B cell (primary cell): ENCODE measurements at regions not wholly inside any gene's neighbourhood (a gene's known extent, or its start where the extent isn't known, plus 50 kb on each side); places are given as distances from the start of the nearest gene placed in this dataset.

Experiments
- ATAC-seq: fragments of 200-7000 bp; cut with Tn5 transposase; one replicate; pipeline ENCODE4 v1.10.0; 2021; ENCODE audit warnings: low read depth, mild to moderate bottlenecking, moderate number of reproducible peaks, moderate library complexity
- CTCF ChIA-PET: fragments of 350-600 bp; sonication (Branson Sonifier 250); formaldehyde crosslinking; loops from one replicate; lab custom pipeline; 2021; ENCODE audit warnings: antibody characterized with exemption, inconsistent platforms; lab: Charles Lee
- POLR2A ChIA-PET: fragments of 350-600 bp; sonication (Branson Sonifier 250); formaldehyde crosslinking; loops from one replicate; lab custom pipeline; 2021; ENCODE audit warnings: antibody characterized with exemption; lab: Charles Lee
- DNase-seq: peaks from one replicate; pipeline ENCODE4 v3.0.0; 2013
- H2AFZ ChIP-seq: 2 replicates; pipeline ENCODE4 v1.6.1; 2012; ENCODE audit warnings: mild to moderate bottlenecking, low read depth, low read length; ENCODE audit not compliant: insufficient read depth, poor library complexity, severe bottlenecking
- H3K27ac ChIP-seq, 2 donors: 1 replicate in 1 of 2; 2 replicates in 1 of 2; pipeline ENCODE4 v1.5.1; 2012 to 2013; ENCODE audit warnings: low read length in 2 of 2, mild to moderate bottlenecking in 2 of 2, moderate library complexity in 1 of 2
- H3K27me3 ChIP-seq, 4 experiments: fragments of 200-600 bp in 1 of 4; sonication (generic) in 1 of 4; replicated peaks in 1 of 4; 1 replicate in 2 of 4; 2 replicates in 2 of 4; pipeline versions ENCODE4 v1.6.1 to v1.7.0; 2013 to 2016; ENCODE audit warnings: low read length in 3 of 4, mild to moderate bottlenecking in 2 of 4, mixed read lengths in 1 of 4, moderate library complexity in 1 of 4; ENCODE audit not compliant: insufficient read depth in 4 of 4, control insufficient read depth in 3 of 4; ENCODE audit errors: control extremely low read depth in 1 of 4
- H3K36me3 ChIP-seq, 2 experiments: replicated peaks in 1 of 2; 1 replicate in 1 of 2; 2 replicates in 1 of 2; pipeline versions ENCODE4 v1.6.1 to v1.7.1; 2013; ENCODE audit warnings: low read length in 1 of 2; ENCODE audit not compliant: insufficient read depth in 2 of 2, control insufficient read depth in 1 of 2; ENCODE audit errors: control extremely low read depth in 1 of 2, extremely low read depth in 1 of 2
- H3K4me1 ChIP-seq, 2 donors: fragments of 200-600 bp in 1 of 2; sonication (generic) in 1 of 2; 1 replicate in 1 of 2; 2 replicates in 1 of 2; pipeline versions ENCODE4 v1.5.1 to v1.6.1; 2013 to 2017; ENCODE audit warnings: low read length in 2 of 2; ENCODE audit not compliant: control insufficient read depth in 2 of 2, insufficient read depth in 2 of 2
- H3K4me2 ChIP-seq: replicated peaks from 2 replicates; pipeline ENCODE3; 2012; ENCODE audit warnings: mild to moderate bottlenecking, low read depth, low read length; ENCODE audit not compliant: poor library complexity, severe bottlenecking
- H3K4me3 ChIP-seq, 5 experiments: fragments of 200-600 bp in 1 of 5; sonication (generic) in 1 of 5; 1 replicate in 3 of 5; 2 replicates in 2 of 5; pipeline versions ENCODE4 v1.5.1 to v1.7.0; 2011 to 2016; ENCODE audit warnings: low read length in 4 of 5, mild to moderate bottlenecking in 4 of 5, low read depth in 2 of 5, control low read depth in 1 of 5, moderate library complexity in 1 of 5; ENCODE audit not compliant: insufficient read depth in 1 of 5; ENCODE audit errors: control extremely low read depth in 1 of 5, extremely low read depth in 1 of 5
- H3K79me2 ChIP-seq: fragments of 200-600 bp; sonication (generic); one replicate; pipeline ENCODE4 v1.6.0; 2016; ENCODE audit warnings: low read length; ENCODE audit not compliant: control insufficient read depth, insufficient read depth
- H3K9ac ChIP-seq: fragments of 200-600 bp; sonication (generic); 2 replicates; pipeline ENCODE4 v1.6.1; 2017; ENCODE audit warnings: mild to moderate bottlenecking, low read length, moderate library complexity
- H3K9me3 ChIP-seq, 3 donors: one replicate each; pipeline versions ENCODE4 v1.6.1 to v1.7.1; 2013; ENCODE audit warnings: low read length in 2 of 3; ENCODE audit not compliant: control insufficient read depth in 2 of 3, insufficient read depth in 1 of 3; ENCODE audit errors: control extremely low read depth in 1 of 3
- H4K20me1 ChIP-seq: 2 replicates; pipeline ENCODE4 v1.6.0; 2012; ENCODE audit warnings: mild to moderate bottlenecking, low read length; ENCODE audit not compliant: insufficient read depth, control insufficient read depth, poor library complexity, severe bottlenecking
- H3K27ac Mint-ChIP-seq: one replicate; pipeline ENCODE4 v1.8.0; 2021; ENCODE audit warnings: mixed read lengths
- H3K27me3 Mint-ChIP-seq: one replicate; pipeline ENCODE4 v1.8.0; 2021; ENCODE audit warnings: mixed read lengths
- H3K4me1 Mint-ChIP-seq: one replicate; pipeline ENCODE4 v1.8.0; 2021; ENCODE audit warnings: mixed read lengths
- H3K4me3 Mint-ChIP-seq: one replicate; pipeline ENCODE4 v1.8.0; 2021; ENCODE audit warnings: mixed read lengths
- H3K9me3 Mint-ChIP-seq: one replicate; pipeline ENCODE4 v1.8.0; 2022; ENCODE audit warnings: mixed read lengths; ENCODE audit not compliant: insufficient read depth
- EZH2 ChIP-seq: IDR thresholded peaks from 2 replicates; pipeline ENCODE4 v1.6.1; 2012; ENCODE audit warnings: borderline replicate concordance, low read depth, mild to moderate bottlenecking, moderate library complexity, low read length; ENCODE audit not compliant: insufficient read depth, poor library complexity, severe bottlenecking
- WGBS: methylation state at CpG from one replicate; pipeline ENCODE4 v1.1.5; 2013; ENCODE audit warnings: missing lambda C conversion rate; ENCODE audit not compliant: insufficient coverage; 5-methylcytosine and 5-hydroxymethylcytosine counted together
- intact Hi-C: fragments of 100-400 bp; cut with micrococcal nuclease; formaldehyde crosslinking; loops from one replicate; pipeline ENCODE4 v1.10.0; 2022
- TF ChIP-seq, protein P1 (sequence below): fragments of 200-600 bp; IDR thresholded peaks from one replicate; pipeline ENCODE4 v1.8.0; 2022; ENCODE audit warnings: antibody characterized with exemption, mild to moderate bottlenecking

DNA sequence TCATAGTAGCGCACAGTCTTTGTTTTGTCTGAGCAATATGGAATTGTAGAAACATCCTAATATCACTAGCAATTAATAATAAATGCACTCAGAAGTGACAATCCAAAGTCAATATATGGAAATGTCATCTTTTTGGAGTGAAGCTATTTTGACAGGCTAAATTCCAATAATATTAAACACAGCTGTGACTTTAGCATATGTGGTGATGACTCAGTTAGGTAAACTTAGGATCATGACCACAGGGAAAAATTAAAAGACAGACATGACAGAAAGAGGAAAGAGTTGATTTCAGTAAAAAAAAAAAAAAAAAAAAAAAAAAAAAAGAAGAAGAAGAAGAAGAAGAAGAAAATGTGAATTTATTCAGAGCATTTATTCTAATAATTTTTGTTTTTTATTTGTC, 1165.7 kb downstream of the NLGN4Y start:
- WGBS, result no CpG with 5 or more reads among the region's 1 CpG
- Histone ChIP-seq H3K9me3 (no peaks in the 10 kb centered on the region), H3K4me2 (no peak overlapping the region), H3K36me3 (no peaks in the 10 kb centered on the region), H3K79me2 (no peaks in the 10 kb centered on the region), H3K4me3 (no peak overlapping the region), H2AFZ (no peak overlapping the region), H3K27me3 (no peaks in the 10 kb centered on the region), H3K27ac (no peak overlapping the region), H4K20me1 (no peaks in the 10 kb centered on the region), H3K9ac (no peak overlapping the region), H3K4me1 (no peaks in the 10 kb centered on the region)
- Mint-ChIP-seq H3K4me3 (no peak overlapping the region), H3K4me1 (no peaks in the 10 kb centered on the region), H3K9me3 (no peaks in the 10 kb centered on the region), H3K27ac (no peak overlapping the region), H3K27me3 (no peaks in the 10 kb centered on the region)
- POLR2A ChIA-PET, result no interaction called here
- DNase-seq (no peak), ATAC-seq (no peak)
- CTCF ChIA-PET, result interaction anchor here (0.7 kb wide), 1 partner anchor 1958 kb away, joined by 3 read pairs; no protein-coding TSS in a partner anchor
- intact Hi-C loops, result no loop called here
- TF ChIP-seq, protein P1, sequence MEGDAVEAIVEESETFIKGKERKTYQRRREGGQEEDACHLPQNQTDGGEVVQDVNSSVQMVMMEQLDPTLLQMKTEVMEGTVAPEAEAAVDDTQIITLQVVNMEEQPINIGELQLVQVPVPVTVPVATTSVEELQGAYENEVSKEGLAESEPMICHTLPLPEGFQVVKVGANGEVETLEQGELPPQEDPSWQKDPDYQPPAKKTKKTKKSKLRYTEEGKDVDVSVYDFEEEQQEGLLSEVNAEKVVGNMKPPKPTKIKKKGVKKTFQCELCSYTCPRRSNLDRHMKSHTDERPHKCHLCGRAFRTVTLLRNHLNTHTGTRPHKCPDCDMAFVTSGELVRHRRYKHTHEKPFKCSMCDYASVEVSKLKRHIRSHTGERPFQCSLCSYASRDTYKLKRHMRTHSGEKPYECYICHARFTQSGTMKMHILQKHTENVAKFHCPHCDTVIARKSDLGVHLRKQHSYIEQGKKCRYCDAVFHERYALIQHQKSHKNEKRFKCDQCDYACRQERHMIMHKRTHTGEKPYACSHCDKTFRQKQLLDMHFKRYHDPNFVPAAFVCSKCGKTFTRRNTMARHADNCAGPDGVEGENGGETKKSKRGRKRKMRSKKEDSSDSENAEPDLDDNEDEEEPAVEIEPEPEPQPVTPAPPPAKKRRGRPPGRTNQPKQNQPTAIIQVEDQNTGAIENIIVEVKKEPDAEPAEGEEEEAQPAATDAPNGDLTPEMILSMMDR, result no peak
- TF ChIP-seq EZH2, result no peak

DNA sequence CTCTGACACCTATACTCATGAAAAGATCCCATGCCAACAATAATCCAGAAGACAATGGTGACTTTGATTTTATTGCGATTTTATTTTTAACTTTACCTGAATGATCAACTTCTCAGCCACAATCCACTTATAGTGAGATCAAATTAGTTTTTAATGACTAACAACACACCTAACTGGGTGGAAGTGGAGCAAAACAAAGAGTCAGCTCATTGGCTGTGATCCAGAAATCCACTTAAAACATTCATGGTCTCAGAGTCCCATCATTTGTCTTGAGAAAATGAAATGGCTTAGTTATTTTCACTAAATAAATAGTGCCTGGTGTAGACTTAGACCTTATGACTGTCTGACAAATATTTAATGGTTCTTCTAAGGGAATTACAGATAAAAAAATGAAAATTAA, 1177.8 kb downstream of the NLGN4Y start:
- Histone ChIP-seq H3K9ac (no peak overlapping the region), H3K79me2 (no peaks in the 10 kb centered on the region), H3K9me3 (no peaks in the 10 kb centered on the region), H3K4me3 (no peak overlapping the region), H3K27me3 (no peaks in the 10 kb centered on the region), H3K4me2 (no peak overlapping the region), H3K27ac (no peak overlapping the region), H3K4me1 (no peaks in the 10 kb centered on the region), H2AFZ (no peak overlapping the region), H4K20me1 (no peaks in the 10 kb centered on the region), H3K36me3 (no peaks in the 10 kb centered on the region)
- intact Hi-C loops, result no loop called here
- Mint-ChIP-seq H3K4me1 (no peaks in the 10 kb centered on the region), H3K4me3 (no peak overlapping the region), H3K27me3 (no peaks in the 10 kb centered on the region), H3K27ac (no peak overlapping the region), H3K9me3 (no peaks in the 10 kb centered on the region)
- ChIA-PET POLR2A (no interaction called here), CTCF (no interaction called here)
- no peak for DNase-seq
- TF ChIP-seq, protein P1, result no peak
- no peak for TF ChIP-seq EZH2
- no peak for ATAC-seq
- no CpG with 5 or more reads among the region's 1 CpG for WGBS
